Tibial artery (tissue), 4 donors: ENCODE measurements at regions not wholly inside any gene's neighbourhood (a gene's known extent, or its start where the extent isn't known, plus 50 kb on each side); places are given as distances from the start of the nearest gene placed in this dataset.

Experiments
- DNase-seq, 2 donors: peaks; one replicate each; pipeline ENCODE4 v3.0.0-alpha.2; 2019
- H3K27ac ChIP-seq, 2 donors: fragments of 200-600 bp; sonication (generic) in 1 of 2; 1 replicate in 1 of 2; 2 replicates in 1 of 2; pipeline ENCODE4 v1.5.1; 2018 to 2019; ENCODE audit warnings: mild to moderate bottlenecking in 1 of 2
- H3K27me3 ChIP-seq, 2 donors: fragments of 200-600 bp; sonication (generic) in 1 of 2; one replicate each; pipeline versions ENCODE4 v1.5.1 to v1.6.0; 2016 to 2019
- H3K36me3 ChIP-seq, 3 donors: fragments of 200-600 bp; sonication (generic) in 2 of 3; one replicate each; pipeline ENCODE4 v1.5.1; 2016 to 2019; ENCODE audit warnings: mild to moderate bottlenecking in 2 of 3
- H3K4me1 ChIP-seq, 4 donors: fragments of 200-600 bp; sonication (generic) in 2 of 4; 1 replicate in 3 of 4; 2 replicates in 1 of 4; pipeline ENCODE4 v1.5.1; 2016 to 2019
- H3K4me3 ChIP-seq, 2 donors: fragments of 200-600 bp; sonication (generic) in 1 of 2; 1 replicate in 1 of 2; 2 replicates in 1 of 2; pipeline ENCODE4 v1.5.1; 2018 to 2019; ENCODE audit warnings: mild to moderate bottlenecking in 2 of 2
- H3K9me3 ChIP-seq, 3 donors: fragments of 200-600 bp; sonication (generic) in 1 of 3; one replicate each; pipeline ENCODE4 v1.5.1; 2016 to 2019
- intact Hi-C: fragments of 100-400 bp; cut with DNase I; formaldehyde crosslinking; loops from one replicate; pipeline ENCODE4 v1.15.0; 2023; ENCODE audit warnings: low total_unique reads
- TF ChIP-seq, protein P1 (sequence below), 2 experiments: fragments of 200-600 bp in 1 of 2; fragments of 450-650 bp in 1 of 2; IDR thresholded peaks; one replicate each; pipeline ENCODE4 v1.5.1; 2017 to 2019; ENCODE audit warnings: antibody characterized with exemption in 2 of 2, mild to moderate bottlenecking in 1 of 2, moderate library complexity in 1 of 2

DNA sequence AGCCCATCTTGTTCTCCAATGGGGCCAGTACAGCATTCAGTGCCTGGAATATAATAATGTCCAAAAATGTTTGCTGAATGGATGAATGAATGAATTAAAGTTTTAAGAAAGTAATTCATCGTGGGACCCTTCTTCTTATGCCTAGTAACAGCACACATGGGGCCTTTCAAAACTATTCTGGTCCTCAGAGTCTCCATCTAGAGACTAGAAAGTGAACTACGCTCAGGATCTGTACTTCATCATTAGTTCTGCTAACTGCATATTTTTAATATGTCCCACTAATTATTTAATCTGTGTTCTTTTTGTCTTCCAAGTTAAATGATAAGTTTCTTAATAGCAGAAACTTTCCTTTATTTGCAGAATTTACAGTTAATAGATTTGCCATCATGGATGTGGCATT is 172.5 kb downstream of the SMAD2 start:
- TF ChIP-seq, protein P1, sequence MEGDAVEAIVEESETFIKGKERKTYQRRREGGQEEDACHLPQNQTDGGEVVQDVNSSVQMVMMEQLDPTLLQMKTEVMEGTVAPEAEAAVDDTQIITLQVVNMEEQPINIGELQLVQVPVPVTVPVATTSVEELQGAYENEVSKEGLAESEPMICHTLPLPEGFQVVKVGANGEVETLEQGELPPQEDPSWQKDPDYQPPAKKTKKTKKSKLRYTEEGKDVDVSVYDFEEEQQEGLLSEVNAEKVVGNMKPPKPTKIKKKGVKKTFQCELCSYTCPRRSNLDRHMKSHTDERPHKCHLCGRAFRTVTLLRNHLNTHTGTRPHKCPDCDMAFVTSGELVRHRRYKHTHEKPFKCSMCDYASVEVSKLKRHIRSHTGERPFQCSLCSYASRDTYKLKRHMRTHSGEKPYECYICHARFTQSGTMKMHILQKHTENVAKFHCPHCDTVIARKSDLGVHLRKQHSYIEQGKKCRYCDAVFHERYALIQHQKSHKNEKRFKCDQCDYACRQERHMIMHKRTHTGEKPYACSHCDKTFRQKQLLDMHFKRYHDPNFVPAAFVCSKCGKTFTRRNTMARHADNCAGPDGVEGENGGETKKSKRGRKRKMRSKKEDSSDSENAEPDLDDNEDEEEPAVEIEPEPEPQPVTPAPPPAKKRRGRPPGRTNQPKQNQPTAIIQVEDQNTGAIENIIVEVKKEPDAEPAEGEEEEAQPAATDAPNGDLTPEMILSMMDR (IDR thresholded peaks at IDR 0.05) = no peak
- no peak overlapping the region for H3K4me3 ChIP-seq
- H3K4me1 ChIP-seq = no peaks in the 10 kb centered on the region
- intact Hi-C loops = no loop called here
- H3K27me3 ChIP-seq = peaks cover 0 to 16% of the 10 kb centered on the region in 2 donors
- H3K36me3 ChIP-seq = no peaks in the 10 kb centered on the region
- DNase-seq = no peak
- no peak overlapping the region for H3K27ac ChIP-seq
- H3K9me3 ChIP-seq = peaks cover 0 to 20% (median 0%) of the 10 kb centered on the region in 3 donors

DNA sequence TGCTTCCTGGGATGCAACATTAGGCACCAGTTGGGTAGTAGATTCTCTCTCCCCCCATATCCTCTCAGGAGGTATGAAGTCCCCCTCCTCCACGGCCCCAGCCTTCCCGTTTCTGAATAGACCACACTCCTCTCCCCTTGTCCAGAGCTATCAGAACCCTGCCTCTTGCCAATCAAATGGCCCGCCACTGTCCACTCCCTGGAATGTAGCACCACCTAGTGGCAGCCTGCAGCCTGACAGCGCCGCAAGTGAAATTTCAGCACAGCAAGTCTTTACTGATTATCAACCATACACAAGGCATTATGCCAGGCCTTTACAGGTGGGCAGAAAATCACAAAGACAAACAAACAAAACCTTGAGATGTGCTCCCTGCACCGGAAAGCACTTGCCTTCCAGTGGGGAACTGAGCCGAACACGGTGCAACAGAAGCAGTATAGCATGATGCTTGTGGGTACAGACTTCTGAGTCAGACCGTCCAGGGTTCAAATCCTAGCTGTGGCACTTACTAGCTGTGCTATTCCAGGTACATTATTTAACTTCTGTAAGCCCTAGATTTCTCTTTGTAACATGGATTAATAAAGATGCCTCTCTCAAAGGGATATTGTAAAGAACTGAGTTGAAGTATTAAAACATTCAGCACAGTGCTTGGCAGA is 174.0 kb downstream of the SMAD2 start:
- Histone ChIP-seq H3K9me3 (peaks cover 0 to 20% (median 0%) of the 10 kb centered on the region in 3 donors), H3K27me3 (peaks cover 0 to 16% of the 10 kb centered on the region in 2 donors), H3K27ac (no peak overlapping the region), H3K4me1 (no peaks in the 10 kb centered on the region), H3K36me3 (no peaks in the 10 kb centered on the region), H3K4me3 (no peak overlapping the region)
- TF ChIP-seq, protein P1 (IDR thresholded peaks at IDR 0.05) = peak; percentile 55 to 77
- peak in 1 of 2 donors; percentile 38 for DNase-seq
- intact Hi-C loops = no loop called here

DNA sequence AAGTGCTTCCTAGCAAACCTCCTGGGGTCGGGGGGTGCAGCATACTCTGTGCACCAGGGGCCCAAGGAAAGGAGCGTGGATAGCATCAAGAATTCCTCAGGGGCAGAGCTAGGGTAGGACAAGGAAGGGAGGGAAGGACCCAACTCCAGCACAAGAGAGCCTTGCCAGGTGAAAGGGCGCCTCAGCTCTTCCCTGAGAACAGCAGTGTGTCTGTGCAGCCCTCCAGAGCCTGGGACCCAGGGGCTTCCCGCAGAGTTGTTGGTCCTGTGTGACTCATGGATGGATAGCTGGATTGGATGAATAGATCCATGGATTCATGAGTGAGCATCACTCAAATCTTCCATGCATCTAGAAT is 175.4 kb downstream of the SMAD2 start:
- Histone ChIP-seq H3K27me3 (peaks cover 0 to 16% of the 10 kb centered on the region in 2 donors), H3K27ac (no peak overlapping the region), H3K36me3 (no peaks in the 10 kb centered on the region), H3K4me1 (no peaks in the 10 kb centered on the region), H3K4me3 (no peak overlapping the region), H3K9me3 (peaks cover 0 to 12% (median 0%) of the 10 kb centered on the region in 3 donors)
- DNase-seq = no peak
- intact Hi-C loops = no loop called here
- TF ChIP-seq, protein P1 (IDR thresholded peaks at IDR 0.05) = no peak

DNA sequence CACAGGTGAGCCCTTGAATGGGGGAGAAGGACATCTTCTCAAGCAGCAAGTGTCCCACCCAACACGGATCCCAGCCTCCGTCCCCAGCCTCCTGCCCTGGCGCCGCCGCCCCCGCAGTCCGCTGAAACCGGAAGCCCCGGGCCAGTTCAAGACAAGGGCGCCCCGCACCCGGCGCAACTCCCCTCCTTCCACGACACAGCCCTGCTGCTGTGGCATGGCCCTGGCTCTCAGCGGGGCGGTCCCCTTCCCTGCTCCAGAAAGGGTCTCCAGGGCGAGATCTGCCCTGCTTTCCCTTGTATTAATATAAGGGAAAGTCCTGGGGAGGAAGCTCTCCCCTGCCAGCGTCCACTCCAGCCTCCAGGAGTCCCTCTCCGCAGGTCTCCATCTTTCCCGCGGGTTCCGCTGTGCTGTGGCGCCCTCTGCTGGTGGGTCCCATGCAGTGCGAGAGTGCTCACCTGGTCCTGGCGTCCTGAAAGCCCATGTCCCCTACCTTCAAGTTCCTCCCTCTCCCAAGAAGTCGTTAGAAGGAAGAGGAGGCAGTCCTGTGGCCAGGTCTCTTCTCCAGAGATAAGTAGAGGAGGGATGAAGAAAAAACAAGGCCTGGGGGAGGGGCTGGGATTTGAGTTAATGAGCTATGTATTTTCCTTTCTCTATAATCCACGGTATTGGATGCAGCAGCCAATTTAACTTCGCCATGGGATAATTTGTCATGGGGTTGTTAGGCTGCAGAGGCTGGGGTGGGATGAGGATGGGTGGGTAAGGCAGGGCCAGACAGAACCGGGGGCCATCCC is 176.0 kb downstream of the SMAD2 start:
- no peak overlapping the region for H3K27ac ChIP-seq
- H3K4me3 ChIP-seq = no peak overlapping the region
- H3K9me3 ChIP-seq = peaks cover 0 to 11% (median 0%) of the 10 kb centered on the region in 3 donors
- H3K4me1 ChIP-seq = no peaks in the 10 kb centered on the region
- TF ChIP-seq, protein P1 (IDR thresholded peaks at IDR 0.05) = peak in 1 of 2 experiments; percentile 31
- no peaks in the 10 kb centered on the region for H3K36me3 ChIP-seq
- peaks cover 0 to 16% of the 10 kb centered on the region in 2 donors for H3K27me3 ChIP-seq
- no peak for DNase-seq
- intact Hi-C loops = loop anchor here (5.0 kb wide), 1 partner anchor 652 kb away; no protein-coding TSS in a partner anchor

DNA sequence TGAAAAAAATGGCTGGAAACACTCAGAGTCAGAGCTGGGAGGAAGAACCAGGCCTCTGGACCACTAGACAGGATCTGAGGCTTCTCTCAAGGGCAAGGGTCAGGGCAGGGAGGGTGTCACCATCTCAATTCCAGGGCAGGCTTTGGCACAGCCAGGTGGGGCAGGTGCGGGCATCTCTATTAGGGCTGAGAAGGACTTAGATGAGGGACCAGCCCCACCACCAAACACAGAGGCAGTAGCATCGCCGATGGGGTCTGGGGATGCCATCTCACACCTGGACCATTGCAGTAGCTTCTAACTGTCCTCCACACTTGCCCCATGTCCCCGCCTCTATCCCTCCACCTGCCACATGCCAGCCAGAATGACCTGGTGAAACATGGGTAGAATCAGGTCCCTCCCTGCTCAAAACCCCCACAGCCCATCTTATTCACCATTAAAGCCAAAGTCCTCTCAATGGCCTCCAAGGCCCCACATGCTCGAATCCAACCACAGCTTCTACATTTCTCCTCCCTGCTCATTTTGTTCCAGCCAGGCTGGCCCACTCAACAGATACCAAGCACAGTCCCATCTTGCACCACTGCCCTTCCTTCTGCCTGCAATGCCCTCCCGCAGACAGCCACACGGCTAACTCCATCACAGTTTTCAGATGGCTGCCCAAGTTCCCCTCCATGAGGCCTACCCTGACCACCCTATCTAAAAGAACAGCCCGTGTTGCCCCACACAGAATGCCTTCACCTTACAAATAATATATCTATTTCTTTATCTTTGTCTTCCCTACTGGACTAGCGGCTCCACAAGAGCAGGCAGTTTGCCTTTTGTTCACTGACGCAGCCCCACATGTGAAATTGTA is 177.4 kb downstream of the SMAD2 start:
- no peaks in the 10 kb centered on the region for H3K9me3 ChIP-seq
- H3K36me3 ChIP-seq = no peaks in the 10 kb centered on the region
- H3K27ac ChIP-seq = no peak overlapping the region
- H3K4me3 ChIP-seq = no peak overlapping the region
- H3K27me3 ChIP-seq = peaks cover 0 to 24% of the 10 kb centered on the region in 2 donors
- DNase-seq = no peak
- TF ChIP-seq, protein P1 (IDR thresholded peaks at IDR 0.05) = no peak
- peaks cover 0 to 5% (median 2%) of the 10 kb centered on the region in 4 donors for H3K4me1 ChIP-seq
- intact Hi-C loops = loop anchor here (5.0 kb wide), 1 partner anchor 651 kb away; no protein-coding TSS in a partner anchor
